WI38 (cell line): ENCODE measurements at regions not wholly inside any gene's neighbourhood (a gene's known extent, or its start where the extent isn't known, plus 50 kb on each side); places are given as distances from the start of the nearest gene placed in this dataset.

Experiments
- H3K4me3 ChIP-seq: 2 replicates; pipeline ENCODE4 v1.5.1; 2011; ENCODE audit warnings: low read depth, mild to moderate bottlenecking, control low read depth, low read length
- CTCF ChIP-seq: IDR thresholded peaks from 2 replicates; pipeline ENCODE4 v1.5.1; 2012; ENCODE audit warnings: low read depth, mild to moderate bottlenecking, control low read depth, low read length

DNA sequence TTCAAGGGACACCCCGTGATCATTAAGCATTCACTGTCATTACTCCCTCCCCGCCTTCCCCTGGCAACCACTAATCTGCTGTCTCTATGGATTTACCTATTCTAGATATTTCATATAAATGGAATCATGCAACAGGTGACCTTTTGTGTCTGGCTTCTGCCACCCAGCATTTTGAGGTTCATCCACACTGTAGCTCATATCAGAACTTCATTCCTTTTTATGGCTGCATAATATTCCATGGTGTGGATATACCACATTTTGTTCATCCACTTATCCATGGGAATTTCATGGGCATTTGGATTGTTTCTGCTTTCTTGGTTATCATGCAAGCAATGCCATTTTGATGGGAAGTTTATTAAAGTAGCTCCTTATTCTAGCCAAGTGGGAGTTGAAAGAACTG, 184.2 kb upstream of the VASH1 start:
- TF ChIP-seq CTCF = no peak
- H3K4me3 ChIP-seq = no peak overlapping the region

DNA sequence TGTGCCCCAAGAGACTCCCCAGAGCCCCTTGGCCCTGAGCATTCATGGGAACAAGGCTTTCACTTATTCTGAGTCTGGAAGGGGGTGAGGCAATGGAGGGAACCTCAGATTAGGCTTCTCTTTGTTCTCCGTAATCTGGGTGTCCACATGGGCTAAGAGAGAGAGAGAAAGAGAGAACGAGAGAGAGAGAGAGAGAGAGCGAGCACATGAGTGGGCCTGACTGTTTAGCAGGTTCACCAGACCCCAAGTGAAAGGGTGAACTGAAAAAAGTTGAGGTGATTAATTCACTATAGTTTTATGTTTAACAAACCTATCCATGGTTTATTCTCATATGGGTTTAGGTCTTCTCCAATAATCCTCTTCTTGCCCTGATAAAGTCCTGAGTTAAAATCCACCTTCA, 183.4 kb upstream of the VASH1 start:
- H3K4me3 ChIP-seq = no peak overlapping the region
- no peak for TF ChIP-seq CTCF

DNA sequence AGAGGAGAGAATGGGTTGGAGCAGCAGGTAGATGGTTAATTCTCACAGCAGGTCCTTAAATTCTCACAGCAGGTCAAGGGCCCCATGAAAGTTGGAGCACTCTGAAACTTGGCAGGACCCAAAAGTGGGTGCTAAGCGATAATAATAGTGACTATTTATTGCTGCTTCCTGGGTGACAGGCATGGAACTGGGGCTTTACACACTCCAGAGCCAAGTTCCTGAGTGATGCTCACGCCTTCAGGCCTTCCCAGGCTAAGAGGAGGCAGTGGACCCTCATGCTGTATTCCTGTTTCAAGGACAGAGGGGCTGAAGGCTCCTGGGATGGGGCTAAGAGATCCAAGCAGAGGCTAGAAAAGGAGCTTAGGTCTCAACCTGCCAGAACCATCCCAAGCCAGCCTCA, 180.9 kb upstream of the VASH1 start:
- no peak overlapping the region for H3K4me3 ChIP-seq
- TF ChIP-seq CTCF = no peak

DNA sequence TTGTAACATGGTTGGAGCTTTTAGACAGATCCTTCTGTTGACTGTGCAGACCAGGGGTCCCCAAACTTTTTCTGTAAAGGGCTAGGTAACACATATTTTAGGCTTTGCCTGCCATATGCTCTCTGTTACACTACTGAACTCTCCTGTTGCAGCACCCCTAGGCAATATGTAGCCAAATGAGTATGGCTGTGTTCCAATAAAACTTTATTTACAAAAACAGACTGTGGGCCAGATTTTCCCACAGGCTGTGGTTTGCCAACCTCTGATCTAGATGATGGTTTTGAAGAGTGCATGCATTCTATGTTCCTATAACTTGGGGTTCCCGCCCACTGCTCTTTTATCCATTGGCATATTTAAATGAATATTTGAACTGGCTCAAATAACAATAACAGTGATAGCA, 180.3 kb upstream of the VASH1 start:
- TF ChIP-seq CTCF = no peak
- no peak overlapping the region for H3K4me3 ChIP-seq

GRCh38 chr14:76581592-76581991, 179.7 kb upstream of the VASH1 start:
- no peak overlapping the region for H3K4me3 ChIP-seq
- no peak for TF ChIP-seq CTCF

- TF ChIP-seq CTCF = no peak
- H3K4me3 ChIP-seq = no peak overlapping the region
These were observed 178.8 kb upstream of the VASH1 start for GRCh38 chr14:76582447-76582846.

GRCh38 chr14:76583174-76583573, 178.1 kb upstream of the VASH1 start:
- no peak for TF ChIP-seq CTCF

More at GRCh38 chr14:76583174-76583573, 178.1 kb upstream of the VASH1 start:
- no peak overlapping the region for H3K4me3 ChIP-seq
